ENCODE measurements at regions not wholly inside any gene's neighbourhood (a gene's known extent, or its start where the extent isn't known, plus 50 kb on each side); places are given as distances from the start of the nearest gene placed in this dataset.

DNA sequence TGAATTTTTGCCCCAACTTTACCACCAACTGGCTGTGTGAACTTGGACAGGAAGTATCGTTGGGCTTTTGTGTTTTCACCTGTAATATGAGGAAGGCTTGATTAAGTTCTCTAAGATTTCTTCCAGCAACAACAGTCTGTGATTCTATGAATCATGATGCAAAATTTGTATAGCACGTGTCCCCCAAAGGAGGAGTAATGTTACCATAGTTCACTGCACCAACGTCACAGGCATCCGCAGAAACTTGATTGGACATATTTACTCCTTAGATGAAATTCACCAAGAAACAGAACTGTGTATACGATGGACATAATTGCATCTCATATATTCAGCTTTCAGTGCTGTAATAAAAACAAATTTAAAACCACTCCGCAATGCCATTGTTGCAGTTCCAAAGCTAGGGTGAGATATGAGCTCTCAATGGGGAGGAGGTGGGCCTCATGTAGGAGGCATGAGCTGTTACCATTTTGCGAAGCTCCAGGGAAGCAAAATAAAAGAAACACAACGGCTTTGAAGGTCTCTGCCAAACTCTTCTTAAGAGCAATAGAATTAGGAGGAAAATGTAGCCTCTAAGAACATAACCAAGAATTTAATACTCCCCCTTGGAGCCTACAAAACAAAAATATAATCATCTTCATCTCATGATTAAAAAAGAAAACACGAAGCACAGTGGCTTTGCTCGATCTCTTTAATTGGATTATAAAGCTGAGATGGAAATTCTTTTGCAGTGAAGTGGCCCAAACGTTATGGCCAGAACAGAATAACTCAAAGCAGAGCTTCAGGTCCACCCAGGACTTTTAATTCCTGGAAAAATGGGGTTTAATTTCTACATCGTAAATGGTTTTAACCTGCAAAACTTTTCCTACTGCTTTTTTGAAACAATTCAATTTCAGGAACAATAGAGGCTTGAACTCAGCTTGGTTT is 80.7 kb downstream of the CHST2 start:
- Histone ChIP-seq H3K27ac (no peak overlapping the region), H3K9me3 (no peaks in the 10 kb centered on the region), H3K36me3 (no peaks in the 10 kb centered on the region), H3K4me3 (no peak overlapping the region), H3K27me3 (no peaks in the 10 kb centered on the region), H3K4me1 (no peaks in the 10 kb centered on the region)
- TF ChIP-seq, protein P1, sequence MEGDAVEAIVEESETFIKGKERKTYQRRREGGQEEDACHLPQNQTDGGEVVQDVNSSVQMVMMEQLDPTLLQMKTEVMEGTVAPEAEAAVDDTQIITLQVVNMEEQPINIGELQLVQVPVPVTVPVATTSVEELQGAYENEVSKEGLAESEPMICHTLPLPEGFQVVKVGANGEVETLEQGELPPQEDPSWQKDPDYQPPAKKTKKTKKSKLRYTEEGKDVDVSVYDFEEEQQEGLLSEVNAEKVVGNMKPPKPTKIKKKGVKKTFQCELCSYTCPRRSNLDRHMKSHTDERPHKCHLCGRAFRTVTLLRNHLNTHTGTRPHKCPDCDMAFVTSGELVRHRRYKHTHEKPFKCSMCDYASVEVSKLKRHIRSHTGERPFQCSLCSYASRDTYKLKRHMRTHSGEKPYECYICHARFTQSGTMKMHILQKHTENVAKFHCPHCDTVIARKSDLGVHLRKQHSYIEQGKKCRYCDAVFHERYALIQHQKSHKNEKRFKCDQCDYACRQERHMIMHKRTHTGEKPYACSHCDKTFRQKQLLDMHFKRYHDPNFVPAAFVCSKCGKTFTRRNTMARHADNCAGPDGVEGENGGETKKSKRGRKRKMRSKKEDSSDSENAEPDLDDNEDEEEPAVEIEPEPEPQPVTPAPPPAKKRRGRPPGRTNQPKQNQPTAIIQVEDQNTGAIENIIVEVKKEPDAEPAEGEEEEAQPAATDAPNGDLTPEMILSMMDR (IDR thresholded peaks at IDR 0.05), result no peak
- TF ChIP-seq POLR2A (IDR thresholded peaks at IDR 0.05), result no peak
- DNase-seq, result no peak

DNA sequence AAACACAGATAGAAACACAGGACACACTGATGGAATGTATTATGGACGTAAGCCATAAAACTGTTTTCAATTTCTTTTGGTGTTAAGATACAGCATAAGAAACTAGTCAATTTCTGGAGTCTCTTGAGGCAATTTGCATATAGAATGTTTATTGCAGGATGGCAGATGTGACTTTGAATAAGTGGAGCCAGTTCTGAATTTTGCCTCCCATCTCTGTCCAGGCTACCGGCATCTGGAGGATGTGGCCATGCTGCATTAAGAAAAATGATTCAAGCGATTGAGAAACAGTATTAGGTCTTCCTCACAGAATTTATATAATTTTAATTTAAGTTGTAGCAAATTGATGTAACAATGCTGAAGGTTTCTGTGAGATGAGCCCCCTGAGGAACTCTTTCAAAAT is 81.5 kb downstream of the CHST2 start:
- Histone ChIP-seq H3K27ac (no peak overlapping the region), H3K9me3 (no peaks in the 10 kb centered on the region), H3K36me3 (no peaks in the 10 kb centered on the region), H3K27me3 (no peaks in the 10 kb centered on the region), H3K4me3 (no peak overlapping the region), H3K4me1 (no peaks in the 10 kb centered on the region)
- TF ChIP-seq, protein P1 (IDR thresholded peaks at IDR 0.05), result no peak
- TF ChIP-seq POLR2A (IDR thresholded peaks at IDR 0.05), result no peak
- DNase-seq, result no peak

DNA sequence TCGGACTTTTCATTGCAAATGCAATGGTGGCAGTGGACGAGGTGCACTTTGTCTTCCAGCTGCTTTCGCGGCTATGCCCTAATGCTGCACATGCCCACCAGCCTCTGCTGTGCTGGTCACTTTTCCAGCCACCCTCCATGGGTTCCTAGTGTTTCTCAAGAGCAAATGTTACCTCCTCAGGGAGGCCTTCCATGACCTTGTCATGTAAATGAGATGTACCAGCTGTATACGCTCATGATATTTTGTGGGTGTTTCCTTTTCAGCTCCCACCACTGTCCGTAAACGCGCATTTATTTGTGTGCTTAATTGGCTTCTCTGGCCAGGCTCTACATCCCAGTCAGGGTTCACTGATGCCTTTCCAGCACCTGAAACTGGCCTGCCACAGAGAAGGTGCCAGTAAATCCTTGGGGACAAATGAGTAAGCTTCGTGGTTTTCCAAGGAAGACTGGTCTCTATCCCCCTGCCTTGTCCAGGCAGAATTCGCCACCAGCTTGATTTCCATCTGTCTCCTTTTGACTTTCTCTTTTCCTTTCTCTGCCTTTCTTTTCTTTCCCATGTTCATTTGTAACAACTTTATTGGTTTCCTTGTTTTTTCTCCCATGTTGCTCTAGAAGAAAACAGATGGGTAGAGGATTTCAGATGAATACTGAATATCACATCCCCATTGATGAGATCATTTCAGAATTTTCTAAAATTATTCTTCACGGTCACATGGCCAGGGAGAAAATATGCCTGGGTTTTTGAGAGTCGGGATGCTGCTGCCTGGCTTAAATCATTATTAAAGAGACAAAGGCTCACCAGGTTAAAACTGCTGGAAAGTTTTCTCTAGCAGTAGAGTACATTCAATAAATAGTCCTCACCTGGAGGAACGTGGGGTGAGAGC is 82.5 kb downstream of the CHST2 start:
- TF ChIP-seq, protein P1 (IDR thresholded peaks at IDR 0.05), result no peak
- no peak for TF ChIP-seq POLR2A (IDR thresholded peaks at IDR 0.05)
- no peak overlapping the region for H3K27ac ChIP-seq
- H3K36me3 ChIP-seq, result no peaks in the 10 kb centered on the region
- H3K27me3 ChIP-seq, result no peaks in the 10 kb centered on the region
- no peak for DNase-seq
- no peaks in the 10 kb centered on the region for H3K9me3 ChIP-seq
- H3K4me3 ChIP-seq, result no peak overlapping the region
- no peaks in the 10 kb centered on the region for H3K4me1 ChIP-seq

DNA sequence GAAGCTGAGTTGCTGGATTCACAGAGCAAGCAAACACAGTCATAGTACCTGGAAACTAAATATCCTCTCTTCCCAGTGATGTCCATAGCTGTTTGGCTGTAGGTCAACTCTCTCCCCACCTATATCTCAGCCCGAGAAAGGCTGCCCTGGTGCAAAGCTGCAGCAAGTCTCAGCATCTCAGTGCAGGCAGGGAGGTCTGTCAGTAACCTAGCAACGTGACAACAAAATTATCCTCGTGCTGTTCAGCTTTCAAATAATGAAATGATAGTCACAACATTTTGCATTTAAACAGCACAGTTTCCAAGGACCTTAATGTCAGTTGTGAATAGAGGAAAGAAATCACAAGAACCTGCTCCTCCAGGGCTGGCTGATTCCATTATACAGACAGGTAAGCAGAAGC is 83.6 kb downstream of the CHST2 start:
- H3K27me3 ChIP-seq, result no peaks in the 10 kb centered on the region
- no peak for DNase-seq

DNA sequence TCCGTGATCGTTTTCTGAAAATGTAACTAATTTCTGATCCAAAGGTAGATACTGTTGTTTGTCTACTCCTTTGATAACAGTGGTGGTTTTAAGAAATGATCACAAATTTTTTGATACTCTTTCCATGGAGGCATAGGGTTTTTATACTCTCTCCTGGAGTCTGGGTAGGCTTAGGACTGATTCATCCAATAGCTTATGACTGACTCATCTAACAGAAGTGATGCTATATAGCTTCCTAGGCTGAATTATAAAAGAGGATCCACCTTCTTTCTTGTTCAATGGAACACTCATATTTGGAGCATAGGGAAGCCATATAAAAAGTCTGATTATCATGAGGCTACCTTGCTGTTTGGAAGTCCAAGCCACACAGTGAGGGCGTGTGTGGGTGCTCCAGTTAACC is 84.3 kb downstream of the CHST2 start:
- Histone ChIP-seq H3K27ac (no peak overlapping the region), H3K36me3 (no peaks in the 10 kb centered on the region), H3K4me1 (no peaks in the 10 kb centered on the region), H3K9me3 (no peaks in the 10 kb centered on the region), H3K4me3 (no peak overlapping the region), H3K27me3 (no peaks in the 10 kb centered on the region)
- DNase-seq, result no peak
- TF ChIP-seq, protein P1 (IDR thresholded peaks at IDR 0.05), result no peak
- no peak for TF ChIP-seq POLR2A (IDR thresholded peaks at IDR 0.05)

More for the DNA sequence above, 83.6 kb downstream of the CHST2 start:
- Histone ChIP-seq H3K4me1 (no peaks in the 10 kb centered on the region), H3K27ac (no peak overlapping the region), H3K36me3 (no peaks in the 10 kb centered on the region), H3K4me3 (no peak overlapping the region), H3K9me3 (no peaks in the 10 kb centered on the region)
- TF ChIP-seq, protein P1 (IDR thresholded peaks at IDR 0.05), result no peak
- TF ChIP-seq POLR2A (IDR thresholded peaks at IDR 0.05), result no peak
